Effector CD8-positive, alpha-beta T cell (primary cell): ENCODE measurements at regions not wholly inside any gene's neighbourhood (a gene's known extent, or its start where the extent isn't known, plus 50 kb on each side); places are given as distances from the start of the nearest gene placed in this dataset.

ENCODE experiments used
- DNase-seq: peaks from one replicate; lab custom pipeline; 2025; lab: John Stamatoyannopoulos, UW

- DNase-seq, result no peak
Observed at GRCh38 chr15:95866711-95867440, 463.6 kb upstream of the NR2F2 start.

GRCh38 chr15:95868450-95868849 is 462.1 kb upstream of the NR2F2 start:
- no peak for DNase-seq

GRCh38 chr15:95868970-95869369 is 461.5 kb upstream of the NR2F2 start:
- DNase-seq, result no peak

GRCh38 chr15:95869920-95870319 is 460.6 kb upstream of the NR2F2 start:
- no peak for DNase-seq

GRCh38 chr15:95872366-95872771 is 458.1 kb upstream of the NR2F2 start:
- no peak for DNase-seq

- DNase-seq, result no peak
Observed at GRCh38 chr15:95874637-95875036, 455.9 kb upstream of the NR2F2 start.

- no peak for DNase-seq
Observed at GRCh38 chr15:95875121-95875643, 455.3 kb upstream of the NR2F2 start.

- no peak for DNase-seq
Observed at GRCh38 chr15:95880031-95880570, 450.4 kb upstream of the NR2F2 start.

GRCh38 chr15:95880630-95881029 is 449.9 kb upstream of the NR2F2 start:
- DNase-seq, result no peak

- no peak for DNase-seq
Observed at GRCh38 chr15:95883064-95883463, 447.4 kb upstream of the NR2F2 start.

GRCh38 chr15:95884276-95884675 is 446.2 kb upstream of the NR2F2 start:
- no peak for DNase-seq

- DNase-seq, result no peak
Observed at GRCh38 chr15:95887666-95888390, 442.7 kb upstream of the NR2F2 start.

GRCh38 chr15:95888762-95889161 is 441.7 kb upstream of the NR2F2 start:
- no peak for DNase-seq

GRCh38 chr15:95894407-95894956 is 436.0 kb upstream of the NR2F2 start:
- no peak for DNase-seq

- DNase-seq, result no peak
Observed at GRCh38 chr15:95895508-95895907, 435.0 kb upstream of the NR2F2 start.

GRCh38 chr15:95897651-95898050 is 432.8 kb upstream of the NR2F2 start:
- no peak for DNase-seq

GRCh38 chr15:95898761-95899160 is 431.7 kb upstream of the NR2F2 start:
- DNase-seq, result no peak

GRCh38 chr15:95901271-95901670 is 429.2 kb upstream of the NR2F2 start:
- DNase-seq, result no peak

GRCh38 chr15:95902606-95903005 is 427.9 kb upstream of the NR2F2 start:
- no peak for DNase-seq

GRCh38 chr15:95903352-95903751 is 427.1 kb upstream of the NR2F2 start:
- no peak for DNase-seq

GRCh38 chr15:95910643-95911212 is 419.8 kb upstream of the NR2F2 start:
- no peak for DNase-seq

- no peak for DNase-seq
Observed at GRCh38 chr15:95911570-95912279, 418.8 kb upstream of the NR2F2 start.
